HG02642 (cell line): ENCODE measurements at regions not wholly inside any gene's neighbourhood (a gene's known extent, or its start where the extent isn't known, plus 50 kb on each side); places are given as distances from the start of the nearest gene placed in this dataset.

ENCODE experiments used
- ATAC-seq: cut with Tn5 transposase; IDR thresholded peaks from one replicate; pipeline ENCODE4 v1.9.1; 2021; ENCODE audit warnings: mild to moderate bottlenecking; ENCODE audit not compliant: unreplicated experiment, poor library complexity

- ATAC-seq: no peak
Observed at GRCh38 chr1:194342484-194343262, 1156.3 kb upstream of the B3GALT2 start.

- no peak for ATAC-seq
Observed at GRCh38 chr1:194341587-194341986, 1155.2 kb upstream of the B3GALT2 start.

DNA sequence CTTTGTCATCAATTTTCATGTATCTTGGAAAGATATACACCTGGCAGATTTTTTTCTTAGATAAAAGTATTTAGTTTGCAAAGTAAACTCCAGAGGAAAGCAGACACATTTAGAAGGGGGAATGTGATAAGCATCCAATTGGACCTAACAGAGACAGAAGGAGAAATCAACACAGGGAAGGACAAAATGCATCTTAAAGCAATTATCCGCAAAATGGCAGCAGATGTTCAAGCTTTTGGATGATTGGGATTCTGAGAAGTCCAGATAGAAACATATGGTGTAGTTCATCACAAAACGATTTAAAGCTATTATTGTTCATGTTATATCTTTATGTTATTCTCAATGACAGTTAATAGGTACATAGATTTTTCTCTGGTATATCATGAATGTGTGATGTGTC, 1153.1 kb upstream of the B3GALT2 start:
- no peak for ATAC-seq

DNA sequence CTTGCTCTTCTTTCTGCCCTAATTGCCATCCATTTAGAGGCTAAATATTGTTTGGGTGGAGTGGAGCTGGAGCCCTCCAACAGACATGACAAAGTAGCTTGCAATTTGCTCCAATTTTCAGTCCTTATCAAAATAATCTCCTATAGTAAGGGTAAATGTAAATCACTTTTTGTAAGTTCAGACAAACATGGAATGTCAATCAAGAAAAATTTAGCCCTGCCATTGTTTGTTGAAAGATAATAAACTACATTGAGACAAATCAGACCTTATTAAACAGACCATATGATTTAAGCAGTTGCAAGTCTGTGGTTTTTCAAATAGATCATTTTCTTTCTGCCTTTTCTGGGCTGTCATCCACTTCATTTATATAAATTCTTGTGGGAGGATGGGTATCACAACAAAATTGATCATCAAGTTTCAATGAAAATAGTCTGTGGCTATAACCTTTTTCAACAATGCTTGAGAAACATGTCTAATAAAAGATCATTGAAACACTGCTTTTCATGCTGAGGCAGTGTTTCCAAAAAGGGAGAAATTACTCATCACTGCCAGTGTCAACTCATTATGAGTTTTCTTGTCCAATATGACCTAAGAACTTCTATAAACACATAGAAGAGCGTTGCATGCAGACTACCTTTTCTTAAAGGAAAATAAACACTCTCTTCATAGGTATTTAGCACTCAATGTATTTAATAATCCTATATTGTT, 1152.0 kb upstream of the B3GALT2 start:
- ATAC-seq: peak; percentile 45

- ATAC-seq: no peak
Observed at GRCh38 chr1:194333240-194333639, 1146.8 kb upstream of the B3GALT2 start.

DNA sequence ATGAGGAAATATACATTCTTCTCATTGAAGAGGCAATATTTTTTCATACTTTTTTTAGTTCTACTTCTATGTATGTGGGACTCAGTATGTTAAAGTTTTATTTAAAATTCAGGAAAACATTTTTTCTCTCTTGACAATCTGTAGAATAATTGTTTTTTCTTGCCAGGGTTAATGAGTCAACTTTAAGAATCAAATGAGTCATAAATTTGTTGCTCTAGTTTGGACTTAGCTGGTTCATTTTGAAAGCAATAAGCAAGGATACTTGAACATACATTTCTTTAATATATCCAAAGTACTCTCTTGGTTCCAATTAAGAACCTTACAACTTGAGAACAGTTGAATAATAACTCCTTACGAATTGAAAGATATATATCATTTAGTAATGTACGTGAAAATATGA, 1145.3 kb upstream of the B3GALT2 start:
- ATAC-seq: no peak

GRCh38 chr1:194322751-194323150, 1136.3 kb upstream of the B3GALT2 start:
- ATAC-seq: no peak

DNA sequence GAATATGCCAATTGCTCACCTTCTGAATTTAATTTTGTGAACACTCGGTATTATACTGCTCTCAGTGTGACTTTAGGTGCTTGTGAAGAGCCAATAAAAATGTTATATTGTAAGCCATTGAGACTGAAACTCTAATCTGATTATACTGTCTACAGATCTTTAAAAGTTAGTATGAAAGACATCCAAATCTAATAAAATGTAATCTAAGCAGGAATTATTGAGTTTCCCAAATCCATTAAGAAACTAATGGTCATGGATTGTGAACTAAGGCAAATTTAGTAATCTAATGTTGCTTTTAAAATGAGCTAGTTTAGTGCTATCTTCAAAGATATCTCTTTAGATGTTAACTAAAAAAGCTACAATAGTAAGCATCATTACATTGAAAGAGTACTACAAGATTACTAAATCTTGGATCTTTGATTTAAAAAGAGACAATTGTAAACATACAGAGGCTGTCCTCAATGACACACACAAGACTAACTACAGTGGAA, 1132.4 kb upstream of the B3GALT2 start:
- no peak for ATAC-seq

DNA sequence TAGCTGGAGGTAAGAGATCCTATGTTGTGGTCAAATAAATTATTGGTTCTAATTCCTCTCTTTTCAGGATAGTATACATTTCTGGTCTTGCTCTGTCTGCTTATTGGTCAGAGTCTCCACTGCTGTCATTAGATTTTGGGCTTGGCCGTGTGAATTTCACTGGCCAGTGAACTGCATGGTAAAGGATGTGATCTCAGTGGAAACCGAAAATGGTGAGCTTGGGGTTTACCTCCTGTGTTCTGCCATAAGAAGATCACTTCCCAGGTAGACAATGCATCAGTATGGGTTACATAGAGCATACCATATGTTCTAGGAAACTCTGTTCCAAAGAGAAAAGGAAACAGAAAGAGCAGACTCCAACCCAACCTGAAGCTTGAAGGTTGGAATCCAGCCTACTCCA, 1123.3 kb upstream of the B3GALT2 start:
- ATAC-seq: no peak

DNA sequence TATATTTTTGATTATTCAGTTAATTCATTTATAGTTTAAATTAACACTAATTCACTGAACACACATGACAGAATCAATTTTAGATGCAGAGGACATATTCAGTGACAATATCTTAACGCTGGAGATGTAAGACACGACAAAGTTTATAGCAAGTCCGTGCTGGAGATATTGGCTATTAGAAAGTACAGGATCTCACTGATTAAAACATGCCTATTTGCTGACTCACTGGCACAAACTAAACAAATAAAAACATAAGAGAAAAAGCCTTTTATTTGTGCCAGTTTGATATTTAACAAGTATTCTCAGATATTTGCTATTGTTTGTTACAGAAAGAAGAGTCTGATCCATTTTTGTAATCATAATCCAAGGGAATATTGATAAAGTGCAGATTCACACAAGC, 1122.9 kb upstream of the B3GALT2 start:
- ATAC-seq: no peak

DNA sequence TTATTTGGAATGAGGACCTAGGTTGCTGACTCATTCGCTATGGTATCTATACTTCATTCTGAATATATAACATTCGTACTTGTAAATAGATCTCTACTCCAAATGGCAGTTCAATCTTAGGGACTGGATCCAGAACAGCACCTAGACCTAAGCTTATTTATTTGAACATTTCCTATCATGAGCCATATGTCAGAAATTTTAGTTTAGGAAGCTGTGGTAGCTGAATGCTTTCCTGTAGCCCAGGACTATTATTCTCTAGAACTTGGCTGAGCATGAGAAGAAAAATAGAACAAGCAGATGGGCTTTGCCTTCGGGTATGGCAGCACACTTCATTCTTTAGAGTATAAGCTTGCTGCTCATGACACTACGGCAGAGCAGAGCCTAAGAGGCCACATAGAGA, 1114.4 kb upstream of the B3GALT2 start:
- ATAC-seq: no peak

GRCh38 chr1:194300340-194300739, 1113.9 kb upstream of the B3GALT2 start:
- ATAC-seq: no peak

DNA sequence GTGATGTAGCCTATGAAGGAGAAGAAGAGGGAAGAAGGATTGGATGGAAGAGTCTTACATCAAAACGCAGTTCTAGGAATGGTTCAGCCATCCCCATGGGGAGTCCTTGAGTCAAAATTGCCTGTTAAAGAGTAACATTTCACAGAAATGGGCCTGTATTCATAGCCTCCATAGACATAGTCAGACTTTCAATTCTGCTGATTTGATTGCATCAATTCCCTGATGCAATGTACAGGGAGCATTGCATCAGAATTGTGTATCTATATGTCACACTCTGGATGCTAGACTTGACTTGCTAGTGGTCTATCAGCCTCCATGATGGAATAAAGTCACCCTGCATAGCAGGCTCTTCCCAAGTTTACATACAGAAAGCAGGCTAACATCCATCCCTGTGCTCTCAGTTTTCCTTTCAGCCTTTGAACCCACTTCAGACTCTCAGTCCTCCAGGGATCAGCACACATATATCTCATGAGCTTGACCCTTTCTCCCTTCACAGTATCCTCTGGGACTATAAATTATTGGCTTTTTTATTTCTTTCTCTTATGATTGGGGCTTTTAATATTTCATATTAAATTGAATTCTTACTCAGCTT, 1111.7 kb upstream of the B3GALT2 start:
- ATAC-seq: no peak

DNA sequence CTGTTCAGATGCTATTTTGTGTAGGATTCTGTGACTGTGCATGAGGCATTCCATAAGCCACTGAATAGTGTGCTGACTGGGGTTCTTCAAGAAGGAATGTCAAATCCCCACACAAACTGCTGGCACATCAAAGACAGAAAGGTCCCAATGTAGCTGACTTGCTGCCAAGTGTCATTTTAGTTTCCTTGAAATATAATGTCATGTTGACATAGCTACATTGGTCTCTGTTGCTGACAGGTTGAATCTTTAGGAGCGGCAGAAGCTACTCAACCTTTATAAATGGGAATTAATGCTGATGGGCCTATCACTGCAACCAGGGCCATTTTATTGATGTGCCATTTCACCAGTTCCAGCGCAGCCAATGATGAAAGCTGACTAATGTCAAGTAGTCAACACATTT, 1110.7 kb upstream of the B3GALT2 start:
- ATAC-seq: no peak

- ATAC-seq: no peak
Observed at GRCh38 chr1:194296201-194296600, 1109.8 kb upstream of the B3GALT2 start.

GRCh38 chr1:194295685-194296084, 1109.3 kb upstream of the B3GALT2 start:
- ATAC-seq: peak; percentile 94

- no peak for ATAC-seq
Observed at GRCh38 chr1:194293851-194294405, 1107.5 kb upstream of the B3GALT2 start.

- no peak for ATAC-seq
Observed at GRCh38 chr1:194292966-194293365, 1106.6 kb upstream of the B3GALT2 start.

DNA sequence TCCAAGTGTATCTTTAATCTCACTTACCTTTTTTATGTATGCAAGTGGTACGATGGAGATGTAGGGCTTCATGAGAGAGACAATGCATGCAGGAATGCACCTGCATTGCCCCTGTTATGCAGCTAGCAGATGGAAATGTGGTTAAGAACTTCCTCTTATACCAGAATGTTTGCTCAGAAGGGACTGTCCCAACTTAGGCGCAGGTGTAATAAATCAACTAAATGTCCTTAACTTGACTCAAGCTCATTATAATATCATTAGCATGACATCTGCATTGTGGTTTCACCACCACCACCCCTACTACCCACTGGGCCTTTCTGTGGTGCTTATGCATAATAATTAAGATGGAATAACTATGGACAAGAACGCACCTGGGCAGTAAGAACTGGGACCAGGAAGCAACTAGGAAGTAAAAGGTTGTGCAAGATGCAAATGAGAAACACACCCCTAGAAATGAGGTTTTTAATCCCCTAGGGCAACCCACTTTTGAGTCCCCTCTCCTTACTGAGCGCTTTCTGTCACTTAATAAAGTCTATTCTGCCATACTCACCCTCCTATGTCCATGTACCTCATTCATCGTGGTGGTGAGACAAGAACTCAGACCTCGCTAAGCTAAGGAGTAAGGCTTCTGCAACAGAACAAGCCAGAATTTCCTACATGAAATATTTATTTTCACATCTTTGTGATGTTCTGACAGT, 1103.3 kb upstream of the B3GALT2 start:
- ATAC-seq: peak; percentile 99

- no peak for ATAC-seq
Observed at GRCh38 chr1:194288238-194288637, 1101.8 kb upstream of the B3GALT2 start.
